ENCODE measurements at regions not wholly inside any gene's neighbourhood (a gene's known extent, or its start where the extent isn't known, plus 50 kb on each side); places are given as distances from the start of the nearest gene placed in this dataset.

GRCh38 chr2:225122583-225123486 is 80.6 kb upstream of the DOCK10 start:
- no peak for TF ChIP-seq NPAS2 (CRISPR knock-in tag; IDR thresholded peaks at IDR 0.05; ENCODE audit: borderline replicate concordance)
- TF ChIP-seq FOSL2 (IDR thresholded peaks at IDR 0.05): no peak
- TF ChIP-seq FOSL2 (CRISPR knock-in tag; IDR thresholded peaks at IDR 0.05): no peak
- no peak for TF ChIP-seq POLR2A (IDR thresholded peaks at IDR 0.05; ENCODE audit: low read length)
- peak; percentile 49 for TF ChIP-seq CTCF (IDR thresholded peaks at IDR 0.05)
- no peak for TF ChIP-seq CBX2 (IDR thresholded peaks at IDR 0.05; ENCODE audit: borderline replicate concordance, low read depth)
- TF ChIP-seq CHD2 (IDR thresholded peaks at IDR 0.05; ENCODE audit: low read length, partially characterized antibody): no peak
- TF ChIP-seq CBX8 (IDR thresholded peaks at IDR 0.05): no peak
- no peak for TF ChIP-seq KDM5A (IDR thresholded peaks at IDR 0.05)
- no peak for TF ChIP-seq RFX5 (IDR thresholded peaks at IDR 0.05)
- no peak for TF ChIP-seq EP300 (IDR thresholded peaks at IDR 0.05)
- TF ChIP-seq, protein P1, sequence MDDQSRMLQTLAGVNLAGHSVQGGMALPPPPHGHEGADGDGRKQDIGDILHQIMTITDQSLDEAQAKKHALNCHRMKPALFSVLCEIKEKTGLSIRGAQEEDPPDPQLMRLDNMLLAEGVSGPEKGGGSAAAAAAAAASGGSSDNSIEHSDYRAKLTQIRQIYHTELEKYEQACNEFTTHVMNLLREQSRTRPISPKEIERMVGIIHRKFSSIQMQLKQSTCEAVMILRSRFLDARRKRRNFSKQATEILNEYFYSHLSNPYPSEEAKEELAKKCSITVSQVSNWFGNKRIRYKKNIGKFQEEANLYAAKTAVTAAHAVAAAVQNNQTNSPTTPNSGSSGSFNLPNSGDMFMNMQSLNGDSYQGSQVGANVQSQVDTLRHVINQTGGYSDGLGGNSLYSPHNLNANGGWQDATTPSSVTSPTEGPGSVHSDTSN (IDR thresholded peaks at IDR 0.05): no peak
- TF ChIP-seq RNF2 (IDR thresholded peaks at IDR 0.05; ENCODE audit: borderline replicate concordance, low read depth): no peak
